ENCODE measurements at regions not wholly inside any gene's neighbourhood (a gene's known extent, or its start where the extent isn't known, plus 50 kb on each side); places are given as distances from the start of the nearest gene placed in this dataset.
"Not testable (repeated sequence)": the region's sequence is repeated elsewhere in the genome, so short reads cannot be mapped to it uniquely, and the experiment has no call there.

GRCh38 chr1:101444873-101445618 lies 208.2 kb downstream of the S1PR1 start:
- TF ChIP-seq CTCF (conservative IDR thresholded peaks at IDR 0.05), result no peak

GRCh38 chr1:101448018-101448417 lies 211.2 kb downstream of the S1PR1 start:
- no peak overlapping the region for H3K27ac ChIP-seq
- TF ChIP-seq CTCF (conservative IDR thresholded peaks at IDR 0.05), result no peak

More at GRCh38 chr1:101444873-101445618, 208.2 kb downstream of the S1PR1 start:
- no peak overlapping the region for H3K27ac ChIP-seq

GRCh38 chr1:101450691-101451090 lies 213.9 kb downstream of the S1PR1 start:
- H3K27ac ChIP-seq, result not testable (repeated sequence)

- TF ChIP-seq CTCF (conservative IDR thresholded peaks at IDR 0.05), result no peak
- no peak overlapping the region for H3K27ac ChIP-seq
These were observed 215.1 kb downstream of the S1PR1 start for GRCh38 chr1:101451888-101452287.

- H3K27ac ChIP-seq, result no peak overlapping the region
- TF ChIP-seq CTCF (conservative IDR thresholded peaks at IDR 0.05), result no peak
These were observed 216.0 kb downstream of the S1PR1 start for GRCh38 chr1:101452825-101453224.

GRCh38 chr1:101453844-101454243 lies 217.0 kb downstream of the S1PR1 start:
- TF ChIP-seq CTCF (conservative IDR thresholded peaks at IDR 0.05), result no peak
- H3K27ac ChIP-seq, result no peak overlapping the region

GRCh38 chr1:101455166-101455565 lies 218.3 kb downstream of the S1PR1 start:
- H3K27ac ChIP-seq, result no peak overlapping the region

More at GRCh38 chr1:101455166-101455565, 218.3 kb downstream of the S1PR1 start:
- no peak for TF ChIP-seq CTCF (conservative IDR thresholded peaks at IDR 0.05)

Measured in VCaP (cell line).